ENCODE measurements at regions not wholly inside any gene's neighbourhood (a gene's known extent, or its start where the extent isn't known, plus 50 kb on each side); places are given as distances from the start of the nearest gene placed in this dataset.
"Not testable (repeated sequence)": the region's sequence is repeated elsewhere in the genome, so short reads cannot be mapped to it uniquely, and the experiment has no call there.

GRCh38 chr2:155905657-155906056 is 426.9 kb downstream of the NR4A2 start:
- no peak for DNase-seq

- DNase-seq, result no peak
Observed at GRCh38 chr2:155904720-155905119, 427.8 kb downstream of the NR4A2 start.

GRCh38 chr2:155902635-155903034 is 429.9 kb downstream of the NR4A2 start:
- DNase-seq, result no peak

GRCh38 chr2:155895016-155895415 is 437.5 kb downstream of the NR4A2 start:
- no peak for DNase-seq

GRCh38 chr2:155880382-155880781 is 452.1 kb downstream of the NR4A2 start:
- not testable (repeated sequence) for DNase-seq

- not testable (repeated sequence) for DNase-seq
Observed at GRCh38 chr2:155879900-155880299, 452.6 kb downstream of the NR4A2 start.

- no peak for DNase-seq
Observed at GRCh38 chr2:155872396-155872795, 460.1 kb downstream of the NR4A2 start.

- DNase-seq, result no peak
Observed at GRCh38 chr2:155871940-155872339, 460.6 kb downstream of the NR4A2 start.

- DNase-seq, result no peak
Observed at GRCh38 chr2:155867564-155867963, 465.0 kb downstream of the NR4A2 start.

- DNase-seq, result no peak
Observed at GRCh38 chr2:155866477-155866876, 466.0 kb downstream of the NR4A2 start.

GRCh38 chr2:155852156-155852555 is 480.4 kb downstream of the NR4A2 start:
- DNase-seq, result no peak

GRCh38 chr2:155846259-155846658 is 486.3 kb downstream of the NR4A2 start:
- DNase-seq, result no peak

- DNase-seq, result no peak
Observed at GRCh38 chr2:155844461-155844860, 488.1 kb downstream of the NR4A2 start.

GRCh38 chr2:155842103-155842502 is 490.4 kb downstream of the NR4A2 start:
- DNase-seq, result no peak

- no peak for DNase-seq
Observed at GRCh38 chr2:155841442-155841841, 491.1 kb downstream of the NR4A2 start.

GRCh38 chr2:155840661-155841060 is 491.9 kb downstream of the NR4A2 start:
- DNase-seq, result no peak

GRCh38 chr2:155839991-155840390 is 492.5 kb downstream of the NR4A2 start:
- DNase-seq, result no peak

GRCh38 chr2:155839436-155839835 is 493.1 kb downstream of the NR4A2 start:
- DNase-seq, result no peak

GRCh38 chr2:155836439-155836838 is 496.1 kb downstream of the NR4A2 start:
- no peak for DNase-seq

GRCh38 chr2:155830817-155831579 is 501.5 kb downstream of the NR4A2 start:
- no peak for DNase-seq

GRCh38 chr2:155830351-155830750 is 502.2 kb downstream of the NR4A2 start:
- no peak for DNase-seq

GRCh38 chr2:155825876-155826275 is 506.6 kb downstream of the NR4A2 start:
- no peak for DNase-seq

- peak in 22 of 56 donors; percentile 0 to 30 (median 16) for DNase-seq
Observed at GRCh38 chr2:155815851-155816250, 516.7 kb downstream of the NR4A2 start.

- peak in 1 of 56 donors; percentile 2 for DNase-seq
Observed at GRCh38 chr2:155815275-155815674, 517.2 kb downstream of the NR4A2 start.

Measured in nucleus accumbens (tissue), 56 donors.